ENCODE measurements at regions not wholly inside any gene's neighbourhood (a gene's known extent, or its start where the extent isn't known, plus 50 kb on each side); places are given as distances from the start of the nearest gene placed in this dataset.

DNA sequence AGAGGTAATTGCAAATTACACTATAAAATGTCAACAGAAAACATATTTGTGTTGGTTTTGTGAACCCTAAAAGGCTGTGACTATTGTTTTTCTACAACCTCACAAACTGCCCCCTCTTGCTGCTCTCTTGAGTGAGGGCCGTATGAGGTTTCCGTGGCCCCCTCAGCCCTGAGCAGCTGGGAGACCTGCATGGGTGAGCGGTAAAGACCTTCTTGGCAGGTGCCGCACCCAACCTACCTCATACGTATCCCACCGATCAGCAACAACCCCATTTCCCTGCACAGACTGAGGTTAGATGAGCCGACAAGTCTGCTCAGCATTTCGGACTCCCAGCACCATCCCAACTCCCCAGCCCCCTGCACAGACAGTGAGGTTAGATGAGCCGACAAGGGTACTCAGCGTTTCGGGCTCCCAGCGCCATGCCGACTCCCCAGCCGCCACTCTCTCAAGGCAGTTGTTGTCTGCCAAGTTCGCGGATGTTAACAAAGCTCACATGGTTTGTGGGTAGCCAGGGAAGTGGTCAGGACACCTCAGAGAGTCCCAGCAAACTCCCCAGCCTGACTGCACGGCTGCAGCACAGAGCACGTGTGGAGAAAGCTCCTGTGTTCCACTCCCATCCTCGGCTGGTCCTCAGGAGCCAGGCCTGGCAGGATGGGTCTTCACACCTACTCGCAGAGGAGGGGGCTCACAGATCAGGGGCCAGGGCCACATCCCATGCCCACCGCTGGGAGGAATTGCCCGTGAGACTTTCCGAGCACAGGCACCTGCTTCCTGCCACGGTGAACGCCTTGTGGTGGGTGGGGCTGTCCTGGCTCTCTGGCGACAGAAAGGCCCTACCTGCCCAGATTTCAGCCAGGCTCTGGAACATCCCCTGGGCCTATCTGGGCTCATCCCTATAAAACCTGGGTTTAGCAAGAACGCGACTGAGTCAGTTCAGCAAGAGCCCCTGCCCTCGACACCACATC lies 502.9 kb downstream of the BRD1 start:
- no peak for DNase-seq (ENCODE audit: low read depth)

DNA sequence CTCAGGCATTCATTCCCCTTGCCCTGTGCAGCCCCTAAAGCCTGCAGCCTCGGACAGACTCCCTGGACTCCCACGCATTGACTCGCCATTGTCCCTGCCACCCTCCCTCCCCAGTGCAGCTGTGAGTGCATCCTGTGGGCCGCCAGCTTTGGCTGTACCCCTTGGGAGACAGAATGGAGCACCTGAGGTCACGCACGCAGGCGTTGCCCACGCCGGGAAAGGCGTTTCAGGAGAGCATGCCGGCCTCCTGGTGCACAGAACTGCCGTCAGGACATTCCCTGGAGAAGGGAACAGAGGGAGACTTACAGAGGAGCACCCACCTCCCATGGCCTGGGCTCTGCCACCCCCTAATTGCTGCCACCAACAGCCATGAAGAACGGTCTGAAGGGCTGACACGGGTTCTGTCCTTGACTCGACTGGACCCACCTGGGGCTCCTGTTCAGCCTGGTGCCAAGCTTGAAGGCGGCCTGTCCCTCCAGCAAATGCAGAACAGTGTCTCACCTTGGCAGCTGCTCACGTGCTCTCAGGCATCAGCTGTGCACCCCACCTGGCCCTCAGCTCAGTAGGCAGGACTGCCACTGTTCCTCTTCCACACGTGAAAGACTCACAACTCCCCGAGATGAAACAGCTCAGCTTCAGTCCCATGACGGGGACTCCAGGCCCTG lies 503.8 kb downstream of the BRD1 start:
- DNase-seq (ENCODE audit: low read depth): no peak

DNA sequence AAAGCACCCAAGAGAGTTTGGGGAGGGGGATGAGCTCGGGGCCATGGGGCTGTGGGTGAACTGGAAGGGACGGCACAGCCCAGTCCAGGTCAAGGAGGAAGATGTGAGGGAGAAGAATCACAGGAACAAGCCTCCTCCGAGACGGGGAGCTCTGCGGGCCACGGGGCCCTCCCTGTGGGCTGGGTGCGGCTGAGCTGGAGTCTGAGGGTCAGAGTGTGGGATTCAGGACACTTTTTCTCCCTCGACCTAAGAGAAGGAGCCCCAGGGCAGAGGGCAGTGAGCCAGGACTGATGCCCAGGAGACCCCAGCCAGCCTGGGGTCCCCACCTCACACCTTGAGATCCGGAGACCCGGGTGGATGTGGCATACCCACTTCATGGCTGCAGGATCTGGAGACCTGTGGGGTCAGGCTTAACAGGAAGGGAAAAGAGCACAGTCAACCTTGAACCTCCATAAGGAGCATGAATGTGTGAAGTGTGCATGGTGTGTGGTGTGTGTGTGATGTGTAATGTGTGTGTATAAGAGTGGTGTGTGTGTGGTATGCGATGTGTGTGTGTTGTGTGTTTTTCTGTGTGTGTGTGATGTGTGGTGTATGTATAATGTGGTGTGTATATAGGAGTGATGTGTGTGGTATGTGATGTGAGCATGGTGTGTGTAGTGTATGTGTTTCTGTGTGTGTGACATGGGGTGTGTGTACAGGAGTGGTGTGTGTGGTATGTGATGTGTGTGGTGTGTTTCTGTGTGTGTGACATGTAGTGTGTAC lies 504.6 kb downstream of the BRD1 start:
- DNase-seq (ENCODE audit: low read depth): no peak

DNA sequence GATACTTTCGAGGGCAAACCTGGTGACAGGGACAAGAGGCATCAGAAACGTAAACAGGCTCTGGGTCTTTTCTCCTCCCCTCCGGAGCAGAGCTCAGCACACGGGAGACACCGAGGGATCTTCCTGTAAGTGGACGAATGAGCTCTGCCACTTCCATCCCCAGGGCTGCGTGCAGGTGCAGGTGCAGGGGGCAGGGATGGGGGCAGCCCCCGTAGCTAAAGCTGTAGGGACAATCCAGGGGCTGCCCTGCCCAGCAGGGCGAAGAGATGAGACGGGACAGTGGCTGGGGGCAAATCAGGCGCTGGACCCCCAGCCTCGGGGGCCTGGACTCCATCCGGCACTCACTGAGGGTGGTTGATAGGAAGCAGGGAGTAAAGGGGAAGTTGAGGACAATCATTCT lies 505.4 kb downstream of the BRD1 start:
- DNase-seq (ENCODE audit: low read depth): no peak

DNA sequence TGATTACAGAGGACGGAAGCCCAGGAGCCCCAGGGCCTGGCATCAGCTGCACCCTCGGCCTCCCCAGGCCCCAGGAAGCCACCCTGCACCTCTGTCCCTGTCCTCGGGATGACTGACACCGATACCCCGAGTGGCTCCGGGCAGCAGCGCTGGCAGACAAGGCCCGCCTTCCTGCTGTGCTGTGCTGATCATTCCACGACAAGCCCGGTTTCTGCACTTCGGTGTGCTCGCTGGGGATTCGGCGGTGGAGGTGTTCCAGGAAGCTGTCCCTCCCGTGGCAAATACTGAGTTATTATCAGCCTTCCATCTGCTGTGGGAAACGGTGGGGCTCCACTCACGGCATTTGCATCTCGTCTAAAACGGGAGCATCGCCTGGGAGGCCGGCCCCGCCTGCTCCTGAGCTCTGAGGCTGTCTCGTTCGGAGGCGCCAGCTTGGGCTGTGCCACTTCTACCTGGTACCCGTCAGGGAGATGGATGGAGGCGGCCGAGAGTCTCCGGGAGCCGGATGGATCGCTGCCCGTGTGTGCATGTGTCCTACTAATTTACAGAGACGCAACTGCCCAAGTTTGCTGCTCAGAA lies 506.1 kb downstream of the BRD1 start:
- DNase-seq (ENCODE audit: low read depth): no peak

DNA sequence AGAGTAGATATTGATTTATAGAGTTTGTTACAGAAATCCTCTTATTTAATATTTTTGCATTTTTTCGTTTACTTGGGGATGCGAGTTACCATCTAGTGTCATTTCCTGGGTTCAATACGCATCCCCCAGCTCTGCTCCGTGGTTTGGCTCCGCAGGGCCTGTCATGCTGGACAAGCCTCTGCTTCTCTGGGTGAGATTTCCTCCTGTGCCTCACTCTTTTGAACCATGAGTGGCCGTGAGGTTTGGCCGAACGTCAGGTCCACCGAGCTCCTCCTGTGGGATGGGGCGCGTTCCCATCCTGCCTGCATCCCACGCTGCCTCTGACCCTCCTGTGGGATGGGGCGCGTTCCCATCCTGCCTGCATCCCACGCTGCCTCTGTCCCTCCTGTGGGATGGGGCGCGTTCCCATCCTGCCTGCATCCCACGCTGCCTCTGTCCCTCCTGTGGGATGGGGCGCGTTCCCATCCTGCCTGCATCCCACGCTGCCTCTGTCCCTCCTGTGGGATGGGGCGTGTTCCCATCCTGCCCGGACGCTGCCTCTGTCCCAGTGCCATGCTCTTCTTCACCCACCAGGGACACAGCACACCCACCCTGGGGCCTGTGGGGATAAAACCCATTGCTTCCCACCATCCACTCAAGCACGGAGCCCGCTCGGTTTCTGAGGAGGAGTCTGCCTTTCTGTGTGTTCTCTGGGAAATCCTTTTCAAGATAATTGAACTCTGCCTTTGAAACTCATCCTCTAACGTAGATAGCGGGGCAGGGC lies 506.8 kb downstream of the BRD1 start:
- DNase-seq (ENCODE audit: low read depth): no peak

DNA sequence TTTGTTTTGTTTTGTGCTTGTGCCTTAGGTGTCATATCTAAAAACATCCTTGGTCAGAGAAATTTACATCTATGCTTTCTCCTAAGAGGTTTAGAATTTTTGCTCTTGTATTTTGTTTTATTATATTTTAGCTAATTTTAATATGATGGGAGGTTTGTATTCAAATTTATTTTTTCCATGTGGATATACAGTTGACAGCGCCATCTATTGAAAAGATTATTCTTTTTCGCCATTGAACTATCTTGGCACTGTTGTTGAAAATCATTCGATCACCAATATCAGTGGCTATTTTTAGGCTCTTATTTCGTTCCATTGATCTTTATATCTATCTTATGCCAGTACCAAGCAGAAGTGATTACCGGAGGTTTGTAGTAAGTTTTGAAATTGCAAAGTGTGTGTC lies 510.3 kb downstream of the BRD1 start:
- DNase-seq (ENCODE audit: low read depth): no peak

DNA sequence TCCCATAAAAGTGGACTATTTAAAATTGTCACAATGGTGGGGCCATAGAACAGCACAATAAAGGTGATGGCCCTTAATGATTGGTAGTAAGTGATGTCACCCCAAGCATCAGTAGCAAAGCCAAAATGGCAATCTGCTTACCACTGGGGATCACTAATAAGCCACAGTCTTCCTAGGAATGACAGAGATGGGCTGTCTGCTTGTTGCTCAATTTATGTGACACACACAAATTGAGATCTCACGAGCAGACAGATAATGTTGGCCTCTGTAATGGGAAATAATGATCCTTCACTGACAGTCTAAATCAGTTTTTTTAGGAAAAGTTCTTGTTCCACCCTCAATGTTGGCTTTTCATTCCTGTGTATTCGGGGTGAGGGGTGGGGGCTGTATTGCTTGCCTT lies 515.1 kb downstream of the BRD1 start:
- DNase-seq (ENCODE audit: low read depth): no peak

DNA sequence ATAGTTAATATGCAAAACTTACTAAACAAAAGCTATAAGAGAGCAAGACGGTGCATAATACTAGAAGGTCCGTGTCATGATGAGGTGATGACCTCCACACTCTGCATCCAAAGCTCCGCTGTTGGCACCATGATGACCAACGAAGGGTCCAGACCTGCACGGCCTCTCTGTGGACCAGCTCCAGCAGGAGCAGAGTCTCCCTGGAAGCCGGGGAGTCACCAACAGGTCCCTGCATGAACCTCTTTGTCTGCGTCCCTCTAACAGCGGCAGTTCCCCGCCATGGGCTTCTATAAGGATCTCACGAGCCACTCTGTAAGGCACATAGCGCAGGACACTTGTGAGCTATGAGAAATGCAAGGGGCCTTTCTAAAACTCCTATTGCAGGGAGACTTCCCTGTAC lies 517.3 kb downstream of the BRD1 start:
- DNase-seq (ENCODE audit: low read depth): no peak

DNA sequence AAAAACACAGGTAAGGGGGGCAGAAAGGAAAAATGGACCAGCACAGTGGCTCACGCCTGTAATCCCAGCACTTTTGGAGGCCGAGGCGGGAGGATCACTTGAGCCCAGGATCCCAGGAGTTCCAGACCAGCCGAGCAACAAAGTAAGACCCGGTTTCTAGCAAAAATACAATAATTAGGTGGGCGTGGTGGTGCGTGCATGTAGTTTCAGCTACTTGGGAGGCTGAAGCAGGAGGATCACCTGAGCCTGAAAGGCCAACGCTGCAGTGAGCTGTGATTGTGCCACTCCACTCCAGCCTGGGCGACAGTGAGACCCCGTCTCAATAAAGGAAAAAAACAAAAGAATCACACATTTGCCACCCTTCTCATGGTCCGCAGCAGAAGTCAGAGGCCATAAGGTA lies 519.4 kb downstream of the BRD1 start:
- DNase-seq (ENCODE audit: low read depth): no peak

DNA sequence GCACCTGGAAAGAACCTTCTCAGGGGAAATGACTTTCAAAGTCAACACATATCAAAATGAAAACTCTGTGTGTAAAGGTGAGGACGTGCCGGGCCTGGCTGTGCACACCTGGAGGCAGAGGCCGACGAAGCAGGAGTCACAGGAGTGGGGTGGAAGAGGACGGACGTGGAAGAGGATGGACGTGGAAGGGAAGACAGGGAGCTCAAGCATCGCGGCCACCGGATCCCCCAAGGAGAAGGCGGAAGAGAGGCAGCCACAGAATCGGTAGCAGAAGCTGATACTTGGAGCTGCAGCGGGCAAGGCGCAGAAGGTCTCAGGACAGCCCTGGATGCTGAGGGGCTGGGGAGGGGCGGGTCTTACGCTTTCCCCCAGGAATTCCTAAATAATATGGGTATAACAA lies 519.8 kb downstream of the BRD1 start:
- no peak for DNase-seq (ENCODE audit: low read depth)

DNA sequence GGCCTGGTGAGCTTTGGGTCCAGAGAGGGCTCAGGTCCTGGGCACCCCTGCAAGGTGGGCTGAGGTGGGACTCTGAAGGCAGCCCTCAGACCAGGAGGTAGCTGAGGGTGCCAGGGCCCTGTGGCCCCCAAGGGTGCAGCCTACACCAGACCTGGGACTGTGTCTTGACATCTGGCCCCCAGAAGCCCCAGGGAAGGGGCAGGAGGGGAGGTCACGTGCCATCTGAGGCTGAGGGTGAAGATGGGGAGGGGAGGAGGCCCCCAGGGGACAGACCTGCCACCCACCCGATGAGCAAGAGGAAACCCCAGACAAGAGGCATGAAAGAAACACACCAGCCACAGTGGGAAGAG lies 520.2 kb downstream of the BRD1 start:
- no peak for DNase-seq (ENCODE audit: low read depth)

DNA sequence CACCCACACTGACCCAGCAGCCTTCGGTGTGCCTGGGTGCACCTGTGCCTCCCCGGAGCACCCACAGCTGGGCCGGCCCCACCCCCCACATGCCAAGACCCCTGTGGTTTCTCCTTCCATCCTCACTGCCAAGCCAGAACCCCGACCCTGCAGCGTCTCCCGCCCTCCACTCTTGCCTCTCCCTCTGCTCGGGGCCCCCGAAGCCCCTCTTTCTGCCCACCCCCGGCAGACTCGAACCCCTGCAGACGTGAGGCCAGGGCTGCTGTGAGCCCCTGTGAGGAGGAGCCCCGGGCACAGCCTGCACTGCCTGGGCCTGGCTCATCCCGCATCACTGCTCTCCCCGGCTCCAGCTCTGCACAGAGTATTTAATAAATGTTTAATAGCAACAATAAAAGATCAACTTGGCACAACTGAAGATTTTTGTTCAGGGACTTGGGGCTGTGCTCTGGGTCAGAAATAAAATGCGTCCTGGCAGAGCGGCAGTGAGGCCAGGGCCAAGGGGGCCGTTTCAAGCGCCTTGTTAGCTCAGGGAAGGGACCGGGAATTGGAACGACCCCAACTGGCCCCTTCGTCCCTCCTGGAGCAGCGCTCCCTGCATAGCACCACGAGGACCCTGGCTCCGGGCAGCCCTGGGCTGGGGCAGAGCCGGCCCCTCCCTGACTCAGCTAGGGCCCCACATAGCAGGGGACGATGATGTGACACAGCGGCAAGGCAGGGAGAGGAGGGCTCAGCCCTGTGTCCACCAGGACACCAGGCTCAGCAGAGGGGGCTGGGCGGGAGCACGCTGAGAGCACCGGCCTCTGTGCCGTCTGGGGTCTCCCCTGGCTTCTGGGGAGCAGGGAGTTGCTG lies 520.8 kb downstream of the BRD1 start:
- DNase-seq (ENCODE audit: low read depth): no peak

DNA sequence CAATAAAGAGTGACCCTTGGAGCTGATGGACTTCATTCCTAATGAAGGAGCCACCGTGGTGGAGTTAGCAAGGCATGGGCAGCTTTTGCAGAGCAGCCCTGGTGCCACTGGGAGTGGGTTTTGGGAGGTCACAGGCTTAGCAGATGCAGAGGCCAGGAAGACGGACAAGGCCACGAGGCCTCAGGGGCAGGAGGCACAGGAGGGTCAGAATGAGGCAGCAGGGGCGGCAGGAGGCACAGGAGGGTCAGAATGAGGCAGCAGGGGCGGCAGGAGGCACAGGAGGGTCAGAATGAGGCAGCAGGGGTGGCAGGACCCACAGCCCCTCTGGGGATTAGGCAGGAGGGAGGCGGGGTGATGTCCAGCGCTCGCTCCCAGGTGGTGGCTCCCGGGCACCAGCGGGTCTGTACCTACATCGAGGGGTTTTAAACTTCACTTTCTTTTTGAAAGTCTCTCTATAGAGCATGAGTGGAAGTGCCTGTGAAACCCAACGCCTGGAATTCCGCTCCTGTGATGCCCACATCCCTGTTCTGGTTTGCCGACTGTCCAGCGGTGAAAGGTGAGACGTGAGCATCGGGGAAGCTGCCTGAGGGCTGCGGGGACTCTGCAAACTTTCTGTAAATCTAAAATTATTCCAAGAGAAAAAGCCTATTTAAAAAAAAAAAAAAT lies 521.6 kb downstream of the BRD1 start:
- DNase-seq (ENCODE audit: low read depth): no peak

DNA sequence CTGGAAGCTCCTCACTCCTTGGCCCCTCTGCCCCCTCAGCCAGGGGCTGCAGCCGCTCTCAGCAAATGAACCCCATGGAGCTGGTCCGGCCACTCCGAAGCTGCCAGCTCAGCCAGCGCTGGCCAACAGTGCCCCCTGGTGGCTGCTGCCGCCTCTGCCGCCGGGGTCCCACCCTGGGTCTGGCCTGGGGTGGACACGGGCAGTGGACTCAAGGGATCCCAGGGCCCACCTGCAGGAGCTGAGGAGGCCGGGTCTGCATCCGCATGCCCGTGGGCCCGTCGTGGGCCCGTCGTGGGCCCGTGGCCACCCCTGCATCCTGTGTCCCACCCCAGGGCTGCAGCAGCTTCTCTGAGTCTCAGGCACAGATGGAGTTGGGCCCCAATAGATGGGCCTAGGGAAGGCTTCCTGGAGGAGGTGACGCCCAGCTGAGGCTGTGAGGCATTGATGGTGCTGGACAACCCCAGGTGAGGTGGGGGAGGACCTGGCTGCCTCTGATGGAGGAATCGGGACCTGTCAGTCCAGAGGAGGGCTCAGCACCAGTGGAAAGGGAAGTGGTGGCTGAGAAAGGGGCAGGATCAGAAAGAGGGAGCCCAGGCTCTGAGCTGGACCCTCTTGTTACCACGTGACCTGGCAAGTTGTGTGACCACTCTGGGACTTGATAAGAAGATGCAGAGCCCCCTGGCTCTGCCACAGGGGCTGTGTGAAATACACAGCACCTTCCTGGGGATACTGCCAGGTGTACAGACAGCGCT lies 522.3 kb downstream of the BRD1 start:
- no peak for DNase-seq (ENCODE audit: low read depth)

DNA sequence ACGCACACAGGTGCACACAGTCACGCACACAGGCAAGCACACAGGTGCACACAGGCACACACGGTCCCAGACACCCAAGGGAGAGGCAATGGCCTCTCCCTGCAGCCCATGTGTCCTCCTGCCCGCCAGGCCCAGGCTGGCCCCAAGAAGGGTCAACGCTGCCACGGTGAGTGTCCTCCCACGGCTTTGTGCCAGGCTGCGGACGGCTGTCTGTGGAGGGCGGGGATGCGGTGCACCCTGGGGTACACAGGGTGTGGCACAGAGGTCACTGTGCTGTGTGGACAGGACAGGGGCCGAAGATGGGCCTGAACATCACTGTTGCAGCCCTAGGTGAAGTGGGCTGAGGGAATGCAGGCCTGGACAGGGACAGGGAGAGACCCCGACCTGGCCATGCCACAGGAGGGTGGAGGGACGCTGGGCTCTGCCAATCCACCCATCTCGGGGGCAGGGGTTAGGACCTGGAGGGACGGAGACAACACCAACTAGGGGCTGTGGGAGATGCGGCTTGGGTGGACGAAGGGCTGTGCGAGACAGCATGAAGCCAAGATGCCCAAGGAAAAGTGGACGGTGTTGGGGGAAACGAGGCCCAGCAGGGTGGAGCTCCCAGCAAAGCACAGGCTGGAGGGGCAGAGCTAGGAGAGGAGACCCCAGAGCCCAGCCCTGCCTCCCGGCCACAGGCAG lies 523.8 kb downstream of the BRD1 start:
- DNase-seq (ENCODE audit: low read depth): no peak

DNA sequence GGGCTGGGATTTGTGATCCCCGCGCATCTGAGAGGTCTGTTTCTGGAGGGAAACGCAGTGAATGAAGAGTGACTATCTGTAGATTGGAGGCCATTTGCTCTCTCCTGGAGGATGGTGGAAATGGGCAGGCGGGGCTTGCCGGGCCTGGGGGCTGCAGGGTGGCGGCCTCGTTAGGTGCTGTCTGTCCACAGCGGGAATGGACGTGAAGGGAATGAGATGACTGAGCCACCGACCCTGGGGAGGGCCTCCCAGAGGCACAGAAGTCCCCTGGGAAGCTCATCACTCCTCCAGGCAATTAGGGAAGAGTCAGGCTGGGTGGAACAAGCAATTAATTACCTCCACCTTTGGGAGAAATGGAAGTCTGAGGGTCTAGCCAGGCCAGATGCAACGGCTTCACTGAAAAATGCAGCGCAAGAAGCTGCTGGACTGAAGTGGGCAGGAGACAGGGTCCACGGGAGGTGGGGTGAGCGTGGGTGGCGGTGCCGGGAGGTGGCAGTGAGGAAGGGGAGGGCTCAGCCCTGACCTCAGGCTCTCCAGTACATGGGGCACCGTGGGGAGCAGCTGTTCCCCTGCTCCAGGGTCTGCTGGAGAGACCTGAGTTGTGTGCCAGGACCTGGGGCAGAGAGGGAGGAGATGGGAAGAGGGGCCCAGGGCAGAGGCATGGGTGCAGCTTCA lies 524.5 kb downstream of the BRD1 start:
- DNase-seq (ENCODE audit: low read depth): no peak

DNA sequence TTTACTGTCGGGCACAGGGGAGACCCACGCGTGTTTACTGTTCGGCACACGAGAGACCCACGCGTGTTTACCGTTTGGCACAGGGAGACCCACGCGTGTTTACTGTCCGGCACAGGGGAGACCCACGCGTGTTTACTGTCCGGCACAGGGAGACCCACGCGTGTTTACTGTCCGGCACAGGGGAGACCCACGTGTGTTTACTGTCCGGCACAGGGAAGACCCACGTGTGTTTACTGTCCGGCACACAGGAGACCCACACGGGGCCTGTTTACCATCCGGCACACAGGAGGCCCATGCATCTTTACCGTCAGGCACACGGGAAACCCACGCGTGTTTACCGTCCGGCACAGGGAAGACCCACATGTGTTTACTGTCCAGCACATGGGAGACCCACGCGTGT lies 525.1 kb downstream of the BRD1 start:
- no peak for DNase-seq (ENCODE audit: low read depth)

DNA sequence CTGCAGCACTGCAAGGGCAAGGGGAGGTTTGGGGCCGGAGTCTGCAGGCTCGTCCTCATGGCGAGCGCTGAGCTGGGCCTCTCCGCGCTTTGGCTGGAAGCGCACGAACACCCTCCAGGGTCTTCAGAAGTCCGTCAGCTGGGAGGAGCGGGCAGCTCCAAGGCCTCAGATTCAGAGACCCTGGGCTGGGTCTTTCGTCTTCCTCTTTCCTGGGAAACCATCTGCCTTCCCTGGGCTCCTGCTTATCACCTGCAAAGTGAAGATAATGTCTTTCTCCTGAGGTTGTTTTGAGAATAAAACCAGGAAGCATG lies 525.6 kb downstream of the BRD1 start:
- no peak for DNase-seq (ENCODE audit: low read depth)

All from GM04503 (cell line).